Prostate gland (tissue), 2 donors: ENCODE measurements at regions not wholly inside any gene's neighbourhood (a gene's known extent, or its start where the extent isn't known, plus 50 kb on each side); places are given as distances from the start of the nearest gene placed in this dataset.

Source experiments
- POLR2A ChIP-seq: fragments of 450-650 bp; IDR thresholded peaks from one replicate; pipeline ENCODE4 v1.6.1; 2016; ENCODE audit warnings: antibody characterized with exemption, mild to moderate bottlenecking
- POLR2AphosphoS5 ChIP-seq: sonication (generic); formaldehyde crosslinking; IDR thresholded peaks from one replicate; pipeline ENCODE4 v1.6.1; 2017; ENCODE audit warnings: antibody characterized with exemption
- TF ChIP-seq, protein P1 (sequence below), 4 experiments: fragments of 200-600 bp in 2 of 4; fragments of 450-650 bp in 2 of 4; sonication (generic) in 2 of 4; IDR thresholded peaks; 1 replicate in 3 of 4; 2 replicates in 1 of 4; pipeline ENCODE4 v1.5.1; 2016 to 2019; ENCODE audit warnings: antibody characterized with exemption in 4 of 4, mild to moderate bottlenecking in 2 of 4, moderate library complexity in 2 of 4

DNA sequence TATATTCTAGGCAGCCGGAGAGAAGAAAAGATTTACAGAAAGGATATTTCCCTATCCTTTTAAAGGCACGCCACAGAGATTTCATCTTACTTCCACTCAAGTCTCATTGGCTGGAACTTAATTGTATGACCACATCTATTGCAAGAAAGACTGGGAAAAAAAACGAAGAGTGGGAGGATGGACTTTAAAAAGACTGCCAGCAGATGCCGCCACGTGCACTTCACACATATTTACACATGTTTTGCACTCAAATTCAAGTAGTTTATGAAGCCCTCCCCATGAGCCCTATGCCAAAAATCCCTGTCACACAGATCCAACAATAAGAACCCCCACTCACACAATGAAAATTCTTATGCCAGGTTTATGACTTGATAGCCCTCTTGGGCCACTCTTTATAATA, 138.5 kb upstream of the TYRP1 start:
- TF ChIP-seq POLR2A = no peak
- TF ChIP-seq, protein P1, sequence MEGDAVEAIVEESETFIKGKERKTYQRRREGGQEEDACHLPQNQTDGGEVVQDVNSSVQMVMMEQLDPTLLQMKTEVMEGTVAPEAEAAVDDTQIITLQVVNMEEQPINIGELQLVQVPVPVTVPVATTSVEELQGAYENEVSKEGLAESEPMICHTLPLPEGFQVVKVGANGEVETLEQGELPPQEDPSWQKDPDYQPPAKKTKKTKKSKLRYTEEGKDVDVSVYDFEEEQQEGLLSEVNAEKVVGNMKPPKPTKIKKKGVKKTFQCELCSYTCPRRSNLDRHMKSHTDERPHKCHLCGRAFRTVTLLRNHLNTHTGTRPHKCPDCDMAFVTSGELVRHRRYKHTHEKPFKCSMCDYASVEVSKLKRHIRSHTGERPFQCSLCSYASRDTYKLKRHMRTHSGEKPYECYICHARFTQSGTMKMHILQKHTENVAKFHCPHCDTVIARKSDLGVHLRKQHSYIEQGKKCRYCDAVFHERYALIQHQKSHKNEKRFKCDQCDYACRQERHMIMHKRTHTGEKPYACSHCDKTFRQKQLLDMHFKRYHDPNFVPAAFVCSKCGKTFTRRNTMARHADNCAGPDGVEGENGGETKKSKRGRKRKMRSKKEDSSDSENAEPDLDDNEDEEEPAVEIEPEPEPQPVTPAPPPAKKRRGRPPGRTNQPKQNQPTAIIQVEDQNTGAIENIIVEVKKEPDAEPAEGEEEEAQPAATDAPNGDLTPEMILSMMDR (IDR thresholded peaks at IDR 0.05) = no peak
- no peak for TF ChIP-seq POLR2AphosphoS5
